Skin epidermis (tissue), 12 donors: ENCODE measurements at regions not wholly inside any gene's neighbourhood (a gene's known extent, or its start where the extent isn't known, plus 50 kb on each side); places are given as distances from the start of the nearest gene placed in this dataset.

Source experiments
- H3K27ac ChIP-seq, 21 experiments: fragments of 200-600 bp; sonication (generic) in 11 of 21; one replicate each; pipeline ENCODE4 v1.5.0; 2020; ENCODE audit warnings: mild to moderate bottlenecking in 3 of 21, inconsistent platforms in 2 of 21, moderate library complexity in 2 of 21
- H3K4me3 ChIP-seq, 7 experiments: fragments of 200-600 bp; sonication (generic) in 2 of 7; one replicate each; pipeline ENCODE4 v1.5.0; 2020; ENCODE audit warnings: inconsistent platforms in 2 of 7, mild to moderate bottlenecking in 2 of 7, moderate library complexity in 1 of 7

DNA sequence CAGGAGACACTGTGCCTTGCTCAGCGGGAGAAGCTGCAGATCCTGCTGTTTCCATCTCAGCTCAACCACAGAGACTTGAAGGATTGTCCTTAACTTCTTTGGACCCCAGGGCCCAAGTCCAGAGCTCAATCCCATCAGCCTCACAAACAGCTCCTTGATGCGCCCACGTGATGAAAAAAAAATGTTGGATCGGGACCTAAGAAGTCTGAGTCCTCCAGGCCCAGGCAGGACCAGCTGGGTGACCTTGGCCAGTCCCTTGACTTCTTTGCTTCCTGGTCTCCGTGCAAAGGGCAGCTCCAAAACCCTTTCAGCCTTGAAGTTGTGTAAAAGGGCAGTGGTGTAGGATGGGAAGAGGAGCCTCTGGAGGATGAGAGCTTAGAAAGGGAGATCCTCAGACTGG is 175.5 kb downstream of the ZFP36L2 start:
- Histone ChIP-seq H3K4me3 (no peak overlapping the region), H3K27ac (peak overlapping the region in 14 of 21 experiments; percentile 5 to 78 (median 49))

GRCh38 chr2:43049836-43050801 is 176.3 kb downstream of the ZFP36L2 start:
- peak overlapping the region in 11 of 21 experiments; percentile 6 to 78 (median 50) for H3K27ac ChIP-seq
- H3K4me3 ChIP-seq, result no peak overlapping the region

- Histone ChIP-seq H3K4me3 (no peak overlapping the region), H3K27ac (no peak overlapping the region)
Observed at GRCh38 chr2:43047187-43047780, 179.1 kb downstream of the ZFP36L2 start.

GRCh38 chr2:43045866-43046265 is 180.5 kb downstream of the ZFP36L2 start:
- H3K27ac ChIP-seq, result peak overlapping the region in 3 of 21 experiments; percentile 18 to 49 (median 18)
- no peak overlapping the region for H3K4me3 ChIP-seq

DNA sequence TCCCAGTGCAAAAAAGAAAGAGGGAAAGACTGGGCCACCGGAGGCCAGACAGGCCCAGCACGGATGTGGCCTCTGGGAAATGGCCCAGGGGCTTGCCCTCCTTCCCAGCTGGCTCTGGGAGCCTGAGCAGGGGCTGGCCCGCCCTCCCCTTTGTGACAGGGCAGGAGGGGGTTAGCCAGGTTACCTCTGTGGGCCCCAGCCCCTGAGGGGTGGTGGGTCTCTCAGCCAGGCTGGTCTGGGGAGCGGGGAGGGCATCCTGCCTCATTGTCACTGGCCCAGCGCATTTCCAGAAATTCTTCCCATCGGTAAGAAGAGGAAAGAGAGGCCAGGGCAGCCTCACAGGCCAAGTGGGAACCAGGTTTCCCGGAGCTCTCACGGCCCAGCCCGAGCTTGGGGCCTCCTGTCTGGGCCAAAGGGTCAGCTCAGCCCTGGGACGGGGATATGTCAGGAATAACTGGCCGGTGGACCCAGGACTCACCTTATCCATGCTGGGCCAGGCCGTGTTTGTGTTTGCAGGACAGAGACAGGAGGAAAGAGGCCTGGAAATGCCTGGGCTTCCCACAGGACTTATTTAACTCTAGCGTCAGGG is 182.2 kb downstream of the ZFP36L2 start:
- peak overlapping the region in 10 of 21 experiments; percentile 5 to 69 (median 41) for H3K27ac ChIP-seq

GRCh38 chr2:43043553-43043870 is 182.9 kb downstream of the ZFP36L2 start:
- peak overlapping the region in 9 of 21 experiments; percentile 3 to 61 (median 20) for H3K27ac ChIP-seq
- H3K4me3 ChIP-seq, result no peak overlapping the region

More for the DNA sequence above, 182.2 kb downstream of the ZFP36L2 start:
- no peak overlapping the region for H3K4me3 ChIP-seq

- peak overlapping the region in 20 of 21 experiments; percentile 23 to 88 (median 76) for H3K27ac ChIP-seq
Observed at GRCh38 chr2:43041661-43042360, 184.6 kb downstream of the ZFP36L2 start.

GRCh38 chr2:43041173-43041591 is 185.2 kb downstream of the ZFP36L2 start:
- no peak overlapping the region for H3K4me3 ChIP-seq
- peak overlapping the region in 20 of 21 experiments; percentile 23 to 88 (median 76) for H3K27ac ChIP-seq

More at GRCh38 chr2:43041661-43042360, 184.6 kb downstream of the ZFP36L2 start:
- H3K4me3 ChIP-seq, result no peak overlapping the region

- Histone ChIP-seq H3K27ac (peak overlapping the region in 14 of 21 experiments; percentile 53 to 88 (median 80)), H3K4me3 (no peak overlapping the region)
Observed at GRCh38 chr2:43040084-43040854, 186.1 kb downstream of the ZFP36L2 start.

DNA sequence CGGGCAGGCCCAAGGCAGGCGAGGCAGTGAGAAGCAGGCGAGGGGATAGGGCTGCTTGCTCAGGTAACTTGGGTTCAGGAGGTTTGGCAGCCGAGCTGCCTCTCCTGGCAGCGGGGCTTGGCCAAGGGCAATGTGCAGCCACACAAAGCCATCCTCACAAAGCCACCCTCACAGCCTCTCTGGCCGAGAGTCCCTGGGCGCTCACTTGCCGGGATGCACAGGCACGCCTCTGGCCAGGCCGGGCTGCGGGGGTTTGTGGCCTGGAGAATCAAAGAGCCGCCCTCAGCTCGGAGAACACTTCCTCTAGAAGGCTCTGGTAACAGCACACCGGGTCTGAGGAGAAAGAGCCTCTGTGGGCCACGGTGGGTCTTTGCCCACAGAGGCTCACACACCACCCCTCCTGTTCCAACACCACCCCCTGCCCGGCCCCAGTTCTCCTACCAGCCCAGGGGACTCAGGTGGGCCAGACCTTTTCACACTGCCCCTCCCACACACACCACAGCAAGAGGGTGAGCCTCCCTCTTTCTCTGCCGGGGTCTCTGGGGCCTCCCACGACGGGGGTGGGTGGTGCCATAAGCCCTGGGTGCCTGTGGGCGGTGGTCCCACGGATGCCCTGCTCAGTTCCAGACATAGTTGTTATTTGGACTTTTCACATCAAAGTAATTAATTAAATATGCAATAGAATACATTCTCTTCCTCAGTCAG is 186.9 kb downstream of the ZFP36L2 start:
- Histone ChIP-seq H3K4me3 (no peak overlapping the region), H3K27ac (peak overlapping the region in 14 of 21 experiments; percentile 6 to 88 (median 74))

DNA sequence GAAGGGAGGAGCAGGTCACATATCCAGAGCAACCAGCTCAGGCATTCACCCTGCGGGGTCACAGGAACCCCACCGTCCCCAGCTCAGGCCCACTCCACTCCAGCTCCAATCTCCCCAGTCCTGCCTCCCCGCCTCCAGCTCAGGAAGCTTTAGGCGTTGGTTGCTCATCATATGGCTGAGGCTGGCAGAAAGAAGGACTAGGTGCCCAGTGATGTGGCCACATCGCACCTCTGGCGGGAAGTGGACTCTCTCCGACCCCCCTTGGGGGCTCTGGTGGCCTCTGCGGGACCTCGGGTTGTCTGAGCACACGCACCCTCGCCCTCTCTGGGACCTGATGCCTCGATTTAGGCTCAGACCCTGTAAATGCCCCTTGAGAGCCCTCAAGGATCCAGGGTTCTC is 187.7 kb downstream of the ZFP36L2 start:
- Histone ChIP-seq H3K27ac (peak overlapping the region in 13 of 21 experiments; percentile 6 to 88 (median 70)), H3K4me3 (no peak overlapping the region)

DNA sequence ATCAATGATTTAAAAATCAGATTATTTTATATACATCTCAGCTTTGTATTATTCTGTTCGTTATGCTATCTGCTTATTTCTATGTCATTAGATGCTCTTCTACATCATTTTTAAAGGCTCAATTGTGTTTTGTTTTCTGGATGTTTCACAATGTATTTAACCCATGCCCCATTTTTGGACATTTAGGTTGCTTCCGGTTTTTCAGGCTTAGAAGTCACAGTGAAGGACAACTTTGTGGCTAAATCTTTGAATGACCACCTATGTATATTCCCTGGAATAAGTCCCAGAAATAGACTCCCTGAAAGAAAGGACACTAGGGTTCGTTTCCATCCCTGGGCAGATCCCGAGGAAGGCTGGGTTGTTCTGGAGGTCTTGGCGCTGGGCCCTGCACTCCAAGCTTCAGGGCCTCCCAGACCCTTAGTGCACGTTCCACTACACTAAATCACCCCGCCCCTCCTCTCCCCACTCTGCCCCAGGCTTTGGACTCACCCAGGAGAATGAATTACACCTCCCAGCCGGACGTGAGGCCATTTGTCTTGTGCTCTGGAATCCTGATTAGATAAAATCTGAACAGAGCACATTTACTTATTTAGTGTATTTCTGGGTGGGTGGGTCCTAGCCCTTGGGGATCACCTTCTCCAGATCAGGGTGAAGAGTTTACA is 188.2 kb downstream of the ZFP36L2 start:
- peak overlapping the region in 11 of 21 experiments; percentile 6 to 88 (median 69) for H3K27ac ChIP-seq
- H3K4me3 ChIP-seq, result no peak overlapping the region

DNA sequence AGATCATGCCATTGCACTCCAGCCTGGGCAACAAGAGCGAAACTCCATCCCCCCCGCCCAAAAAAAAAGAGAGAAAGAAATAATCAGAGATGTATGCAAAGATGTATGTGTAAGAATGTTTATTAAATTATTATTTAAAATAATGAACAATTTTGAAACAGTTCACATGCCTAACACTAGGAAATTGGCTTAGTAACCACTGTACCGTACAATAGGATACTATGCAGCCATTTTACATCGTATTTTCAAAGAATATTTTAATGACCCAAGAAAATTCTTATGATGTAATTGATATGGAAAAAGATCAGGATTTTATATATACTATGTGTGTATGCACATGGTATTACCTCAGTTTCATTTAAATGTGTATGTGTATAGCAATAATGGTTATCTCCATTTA is 190.5 kb downstream of the ZFP36L2 start:
- Histone ChIP-seq H3K27ac (no peak overlapping the region), H3K4me3 (no peak overlapping the region)

DNA sequence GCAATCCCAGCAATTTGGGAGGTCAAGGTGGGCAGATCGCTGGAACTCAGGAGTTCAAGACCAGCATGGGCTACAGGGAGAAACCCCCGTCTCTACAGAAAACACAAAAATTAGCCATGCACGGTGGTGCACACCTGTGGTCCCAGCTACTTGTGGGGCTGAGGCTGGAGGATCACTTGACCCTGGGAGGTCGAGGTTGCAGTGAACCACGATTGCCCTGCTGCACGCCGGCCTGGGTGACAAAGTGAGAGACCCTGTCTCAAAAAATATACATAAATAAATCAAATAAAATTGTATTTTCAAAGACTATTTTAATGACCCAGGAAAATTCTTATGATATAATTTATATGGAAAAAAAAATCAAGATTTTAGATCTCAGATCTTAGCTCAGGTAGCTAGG is 191.5 kb downstream of the ZFP36L2 start:
- peak overlapping the region in 1 of 21 experiments; percentile 85 for H3K27ac ChIP-seq

GRCh38 chr2:43034242-43034619 is 192.2 kb downstream of the ZFP36L2 start:
- Histone ChIP-seq H3K4me3 (no peak overlapping the region), H3K27ac (peak overlapping the region in 5 of 21 experiments; percentile 8 to 88 (median 75))

More for the DNA sequence above, 191.5 kb downstream of the ZFP36L2 start:
- H3K4me3 ChIP-seq, result no peak overlapping the region

GRCh38 chr2:43033466-43034241 is 192.8 kb downstream of the ZFP36L2 start:
- no peak overlapping the region for H3K4me3 ChIP-seq
- peak overlapping the region in 10 of 21 experiments; percentile 46 to 88 (median 76) for H3K27ac ChIP-seq

DNA sequence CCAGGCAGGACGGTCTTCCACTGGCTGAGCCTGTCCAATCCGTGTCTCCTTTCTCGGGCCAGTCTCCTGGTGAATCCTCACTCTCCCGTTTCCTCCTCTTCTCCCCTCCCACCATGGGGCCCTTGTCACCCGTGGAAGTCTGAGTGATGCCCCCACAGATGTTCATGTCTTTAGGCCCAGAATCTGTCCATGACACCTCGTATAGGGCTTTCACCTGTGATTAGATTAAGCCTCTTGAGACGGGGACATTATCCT is 193.5 kb downstream of the ZFP36L2 start:
- H3K4me3 ChIP-seq, result no peak overlapping the region
- peak overlapping the region in 17 of 21 experiments; percentile 9 to 88 (median 73) for H3K27ac ChIP-seq
